A204.1 (cell line): ENCODE measurements at regions not wholly inside any gene's neighbourhood (a gene's known extent, or its start where the extent isn't known, plus 50 kb on each side); places are given as distances from the start of the nearest gene placed in this dataset.
"Not testable (repeated sequence)": the region's sequence is repeated elsewhere in the genome, so short reads cannot be mapped to it uniquely, and the experiment has no call there.

Experiments used
- FAIRE-seq: peaks from 2 replicates; lab custom pipeline; 2012; peaks lifted over from hg19 to GRCh38; lab: Jason Lieb, UNC

- no peak for FAIRE-seq
Observed at GRCh38 chr9:115313545-115313944, 195.6 kb upstream of the TNC start.

- FAIRE-seq = no peak
Observed at GRCh38 chr9:115326461-115326860, 208.5 kb upstream of the TNC start.

DNA sequence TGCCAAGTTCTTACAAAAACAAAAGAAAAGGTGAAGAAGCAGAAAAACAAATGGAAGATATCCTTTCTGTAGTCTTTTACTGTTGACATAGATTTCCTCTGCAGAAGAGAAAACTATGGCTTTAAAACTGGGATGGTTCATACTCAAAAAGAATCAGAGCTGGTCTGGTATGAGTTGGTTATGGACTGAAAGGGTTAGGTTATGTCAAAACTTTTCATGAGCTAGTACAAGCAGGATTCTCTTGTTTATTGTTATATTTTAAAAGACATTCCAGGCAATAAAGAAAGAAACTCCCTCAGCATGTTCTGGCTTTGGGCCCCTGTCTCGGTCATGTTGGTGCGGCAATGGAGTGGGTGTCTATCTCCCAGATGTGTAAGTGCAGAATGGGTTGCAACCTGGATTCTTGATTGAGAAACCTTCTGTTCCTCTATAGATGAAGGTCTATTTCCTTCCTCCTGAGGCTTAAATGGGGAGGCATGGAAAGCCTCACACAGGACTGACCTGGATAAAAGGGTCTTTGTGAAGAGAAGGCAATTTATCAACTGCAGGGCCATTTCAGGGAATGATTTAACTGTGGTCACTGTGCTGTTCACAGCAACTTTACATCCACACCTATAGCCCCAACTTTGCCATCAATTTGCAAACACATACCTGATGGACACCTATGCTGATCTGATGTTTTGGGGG, 209.6 kb upstream of the TNC start:
- no peak for FAIRE-seq

DNA sequence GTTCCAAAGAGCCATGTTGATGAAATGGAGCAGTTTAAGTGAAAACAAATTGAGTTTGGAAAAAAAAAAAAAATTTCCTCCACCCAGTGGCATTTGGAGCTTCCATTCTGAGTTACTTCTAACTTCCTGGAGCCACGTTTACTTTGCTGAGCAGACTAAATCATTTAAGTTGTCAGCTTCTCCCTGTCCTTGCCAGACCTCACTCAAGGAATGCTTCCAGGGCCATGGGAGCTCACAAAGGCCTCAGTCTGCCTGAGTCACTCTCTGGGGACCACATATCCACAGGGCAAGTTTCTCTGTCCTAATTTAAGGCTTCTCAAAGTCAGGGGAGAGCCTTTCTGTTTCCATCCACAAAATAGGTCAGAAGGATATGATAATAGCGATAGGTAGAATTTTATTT, 210.3 kb upstream of the TNC start:
- no peak for FAIRE-seq

DNA sequence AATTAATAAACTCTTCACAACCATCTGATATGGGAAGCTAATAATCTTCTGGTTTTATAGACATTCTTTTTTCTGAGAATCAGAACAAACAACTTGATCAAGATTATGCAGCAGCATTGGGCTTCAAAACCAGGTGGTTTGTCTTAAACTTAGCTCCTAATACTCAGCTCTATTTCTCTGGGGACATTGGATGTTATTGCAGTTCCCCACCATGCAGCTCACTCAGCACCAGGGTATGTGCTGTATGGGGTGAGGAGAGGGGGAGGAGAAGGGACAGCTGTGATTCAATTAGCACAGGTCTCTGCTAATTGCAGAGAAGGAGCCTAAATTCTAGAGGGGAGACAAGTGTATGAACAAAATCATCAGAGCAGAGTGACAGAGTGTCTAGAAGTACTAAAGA, 210.7 kb upstream of the TNC start:
- FAIRE-seq = no peak

GRCh38 chr9:115333277-115334070, 215.5 kb upstream of the TNC start:
- FAIRE-seq = no peak

- FAIRE-seq = no peak
Observed at GRCh38 chr9:115335439-115335838, 217.5 kb upstream of the TNC start.

GRCh38 chr9:115340314-115340713, 222.4 kb upstream of the TNC start:
- no peak for FAIRE-seq

DNA sequence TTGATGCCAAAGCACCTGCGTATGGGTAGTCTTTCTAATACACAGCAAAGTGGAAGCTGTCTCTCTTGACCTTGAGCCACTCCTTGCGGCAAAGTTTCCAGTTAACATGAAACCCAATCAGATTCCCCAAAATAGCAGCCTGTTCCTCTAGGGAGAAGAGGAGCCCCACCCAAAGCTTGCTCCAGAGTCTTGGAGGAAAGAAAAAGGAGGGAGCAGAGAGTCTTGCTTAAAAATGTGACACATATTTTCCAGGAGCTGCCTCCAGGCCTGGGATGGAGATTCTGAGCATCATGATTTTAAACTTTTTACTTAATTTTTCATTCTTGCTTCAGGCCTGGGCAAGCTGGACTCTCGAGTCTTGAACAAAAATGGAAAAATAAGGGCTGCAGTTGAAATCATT, 223.5 kb upstream of the TNC start:
- no peak for FAIRE-seq

GRCh38 chr9:115347776-115348175, 229.8 kb upstream of the TNC start:
- FAIRE-seq = not testable (repeated sequence)

- not testable (repeated sequence) for FAIRE-seq
Observed at GRCh38 chr9:115348936-115349335, 231.0 kb upstream of the TNC start.

- FAIRE-seq = no peak
Observed at GRCh38 chr9:115349542-115349941, 231.6 kb upstream of the TNC start.

- no peak for FAIRE-seq
Observed at GRCh38 chr9:115350548-115350947, 232.6 kb upstream of the TNC start.

DNA sequence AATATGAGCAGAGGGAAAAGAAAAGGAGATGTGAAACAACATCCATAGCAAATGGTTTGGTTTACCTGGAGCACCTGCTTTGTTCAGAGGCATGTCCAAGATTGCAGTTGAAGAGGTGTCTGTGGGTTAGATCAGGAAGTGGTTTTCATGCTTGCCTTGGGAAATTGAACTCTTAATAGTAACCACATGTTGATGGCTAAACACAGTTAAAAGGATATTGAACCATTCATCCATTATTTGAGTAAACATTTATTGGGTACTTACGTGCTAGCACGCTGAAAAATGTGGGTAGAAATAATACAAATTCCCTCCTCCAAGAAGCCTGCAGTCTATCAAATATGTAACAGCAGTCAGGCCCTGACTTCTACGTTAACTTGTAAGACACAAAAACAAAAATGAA, 235.7 kb upstream of the TNC start:
- FAIRE-seq = no peak

DNA sequence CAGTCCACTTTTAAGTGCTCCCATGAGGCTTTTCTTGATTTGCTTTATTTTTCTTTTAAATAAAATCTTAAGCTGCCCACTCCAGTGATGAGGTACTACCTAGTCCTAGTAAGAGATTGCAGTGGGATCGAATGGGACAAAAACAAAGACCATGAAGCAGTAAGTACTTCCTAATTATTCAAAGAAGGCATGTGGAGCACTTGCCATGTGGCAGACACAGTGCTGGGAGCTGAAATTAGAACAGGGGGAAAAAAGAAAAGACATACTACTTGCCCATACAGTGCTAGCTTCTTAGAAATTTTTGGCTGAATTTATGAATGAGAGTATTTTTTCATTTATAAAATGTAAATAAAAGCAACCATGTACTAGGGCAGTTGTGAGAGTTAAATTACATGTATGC, 239.9 kb upstream of the TNC start:
- FAIRE-seq = no peak

- FAIRE-seq = no peak
Observed at GRCh38 chr9:115359017-115359780, 241.2 kb upstream of the TNC start.

DNA sequence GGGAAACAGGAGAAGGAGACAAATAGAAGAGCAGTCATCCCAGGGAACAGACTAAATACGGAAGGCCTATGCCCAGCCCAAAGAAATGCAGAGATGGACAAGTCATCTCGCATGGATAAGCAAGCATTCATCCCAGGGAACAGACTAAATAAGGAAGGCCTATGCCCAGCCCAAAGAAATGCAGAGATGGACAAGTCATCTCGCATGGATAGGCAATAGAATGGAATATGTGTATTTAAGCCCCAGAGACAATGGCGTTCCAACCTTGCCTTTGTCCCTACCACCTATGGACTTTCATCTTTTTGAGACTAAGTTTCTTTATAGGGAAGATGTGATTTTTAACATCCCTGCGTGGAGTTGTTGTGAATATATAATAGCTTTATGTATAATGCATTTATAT, 242.2 kb upstream of the TNC start:
- FAIRE-seq = no peak

DNA sequence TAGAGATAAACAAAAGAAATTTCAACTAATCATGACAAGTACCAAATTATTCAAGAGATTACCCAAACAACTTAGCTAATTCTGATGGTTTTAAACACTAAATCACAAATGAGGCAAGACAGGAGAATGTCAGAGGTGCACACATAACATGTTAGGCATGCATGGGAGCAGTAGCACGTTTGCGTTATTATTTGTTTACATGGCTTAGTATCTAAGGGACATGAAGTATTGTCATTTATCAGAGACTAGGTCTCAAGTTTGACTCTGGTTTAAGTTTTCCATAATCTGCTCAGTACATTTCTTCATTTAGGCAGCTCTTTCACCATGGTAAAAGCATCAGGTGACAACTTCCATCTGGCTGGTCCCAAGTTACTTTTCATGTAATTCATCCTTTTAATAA, 244.1 kb upstream of the TNC start:
- no peak for FAIRE-seq

GRCh38 chr9:115362640-115363039, 244.7 kb upstream of the TNC start:
- FAIRE-seq = no peak

DNA sequence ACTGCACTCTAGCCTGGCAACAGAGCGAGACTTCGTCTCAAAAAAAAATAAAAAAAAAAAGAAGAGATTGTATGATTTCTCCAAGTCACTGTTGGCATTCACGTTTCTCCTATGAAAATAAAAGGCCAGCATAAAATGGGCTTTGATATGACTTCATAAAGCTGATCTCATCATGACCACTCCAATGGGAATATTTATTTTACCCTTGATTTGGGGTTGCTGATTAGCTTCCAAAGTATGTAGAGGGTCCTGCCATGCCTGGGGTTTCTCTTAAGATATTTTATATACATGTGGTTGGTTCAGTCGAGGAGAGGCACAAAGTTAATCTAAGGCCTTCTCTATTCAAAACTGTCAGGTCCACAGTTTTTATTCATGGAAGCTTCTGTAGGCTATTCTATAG, 247.0 kb upstream of the TNC start:
- FAIRE-seq = no peak

DNA sequence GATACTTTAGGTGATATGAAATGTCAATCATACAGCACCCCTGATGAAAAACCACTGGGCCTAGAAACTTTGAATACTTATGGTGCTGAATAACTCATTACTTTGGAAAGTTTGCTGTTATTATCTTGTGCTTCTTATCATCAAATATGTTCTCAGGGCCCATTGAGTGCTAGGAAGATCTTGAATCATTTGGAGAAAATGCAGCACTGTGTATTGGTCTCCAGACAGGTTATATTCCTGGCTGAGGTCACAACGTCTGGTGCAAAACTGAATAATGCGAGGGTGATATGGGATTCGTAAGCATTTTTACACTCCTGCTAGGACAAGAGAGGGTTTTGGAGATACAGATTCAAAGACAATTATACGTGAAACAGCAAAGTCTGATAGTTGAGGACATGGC, 249.4 kb upstream of the TNC start:
- no peak for FAIRE-seq

- no peak for FAIRE-seq
Observed at GRCh38 chr9:115367780-115368525, 250.0 kb upstream of the TNC start.
